ENCODE measurements at regions not wholly inside any gene's neighbourhood (a gene's known extent, or its start where the extent isn't known, plus 50 kb on each side); places are given as distances from the start of the nearest gene placed in this dataset.

GRCh38 chr7:98722402-98722801 lies 105.3 kb downstream of the NPTX2 start:
- H3K4me1 ChIP-seq (ENCODE audit: insufficient read depth) = peaks cover 5% of the 10 kb centered on the region
- peaks cover 5% of the 10 kb centered on the region for H3K27me3 Mint-ChIP-seq (ENCODE audit: insufficient read depth, low read depth, poor library complexity)
- peaks cover 5% of the 10 kb centered on the region for H3K4me1 Mint-ChIP-seq
- no peak overlapping the region for H3K27ac Mint-ChIP-seq
- H3F3A ChIP-seq (replicated peaks; ENCODE audit: low read depth) = no peaks in the 10 kb centered on the region
- ATAC-seq (no peak), DNase-seq (ENCODE audit: low spot score) (no peak)
- H3K9me3 Mint-ChIP-seq = no peaks in the 10 kb centered on the region
- no peak overlapping the region for H3K27ac ChIP-seq (ENCODE audit: low read depth)
- no peak overlapping the region for H3K4me2 ChIP-seq
- H3K4me3 Mint-ChIP-seq = no peak overlapping the region
- H4K20me1 ChIP-seq (replicated peaks; ENCODE audit: insufficient read depth) = no peaks in the 10 kb centered on the region
- H3K79me2 ChIP-seq (replicated peaks; ENCODE audit: insufficient read depth) = no peaks in the 10 kb centered on the region
- no peaks in the 10 kb centered on the region for H3K36me3 Mint-ChIP-seq (ENCODE audit: low read depth)
- no peaks in the 10 kb centered on the region for H3K36me3 ChIP-seq (ENCODE audit: insufficient read depth)
- no peak for TF ChIP-seq NANOG (IDR thresholded peaks at IDR 0.05; ENCODE audit: borderline replicate concordance)
- no peak for TF ChIP-seq JUNB (IDR thresholded peaks at IDR 0.05; ENCODE audit: unreplicated experiment)
- no peak for TF ChIP-seq CTCF (conservative IDR thresholded peaks at IDR 0.05; ENCODE audit: low read depth in 2 of 2)
- no peak for TF ChIP-seq CREB1 (CRISPR knock-in tag; IDR thresholded peaks at IDR 0.05; ENCODE audit: low read depth)
- no peak for TF ChIP-seq POLR2AphosphoS5 (IDR thresholded peaks at IDR 0.05; ENCODE audit: low read depth)
- TF ChIP-seq ETS1 (IDR thresholded peaks at IDR 0.05) = no peak
- TF ChIP-seq EZH2phosphoT487 (IDR thresholded peaks at IDR 0.05; ENCODE audit: unreplicated experiment) = no peak
- no peak for TF ChIP-seq EZH2 (IDR thresholded peaks at IDR 0.05; ENCODE audit: low read depth, unreplicated experiment)
- no peak for TF ChIP-seq REST (IDR thresholded peaks at IDR 0.05; ENCODE audit: unreplicated experiment)
- no peak for TF ChIP-seq ZNF462 (CRISPR knock-in tag; IDR thresholded peaks at IDR 0.05)
- TF ChIP-seq STAT1 (IDR thresholded peaks at IDR 0.05; ENCODE audit: unreplicated experiment) = no peak
- no peak for TF ChIP-seq ZNF331 (CRISPR knock-in tag; IDR thresholded peaks at IDR 0.05; ENCODE audit: low read depth)
- no peak for TF ChIP-seq ZNF114 (CRISPR knock-in tag; IDR thresholded peaks at IDR 0.05)
- H3K27me3 ChIP-seq (ENCODE audit: insufficient read depth) = no peaks in the 10 kb centered on the region
- no peak overlapping the region for H2AFZ ChIP-seq
- H3K9me2 ChIP-seq (ENCODE audit: insufficient read depth) = no peaks in the 10 kb centered on the region
- no peak overlapping the region for H3K4me3 ChIP-seq
